Dendritic cell treated with granulocyte-macrophage colony-stimulating factor and Interleukin-4, amounts not matched to agents 40 ng/mL and 50 ng/mL, for 4 days (primary cell): ENCODE measurements at regions not wholly inside any gene's neighbourhood (a gene's known extent, or its start where the extent isn't known, plus 50 kb on each side); places are given as distances from the start of the nearest gene placed in this dataset.

Experiments
- H3K27ac Mint-ChIP-seq: one replicate; pipeline ENCODE4 v1.8.0; 2022; ENCODE audit warnings: mild to moderate bottlenecking, mixed read lengths
- H3K27me3 Mint-ChIP-seq: one replicate; pipeline ENCODE4 v1.8.0; 2022; ENCODE audit warnings: mild to moderate bottlenecking, mixed read lengths
- H3K36me3 Mint-ChIP-seq: one replicate; pipeline ENCODE4 v1.8.0; 2022; ENCODE audit warnings: low read depth, mixed read lengths
- H3K4me1 Mint-ChIP-seq: one replicate; pipeline ENCODE4 v1.8.0; 2022; ENCODE audit warnings: low read depth, mixed read lengths
- H3K4me3 Mint-ChIP-seq: one replicate; pipeline ENCODE4 v1.8.0; 2022; ENCODE audit warnings: mild to moderate bottlenecking, moderate library complexity, mixed read lengths
- H3K9me3 Mint-ChIP-seq: one replicate; pipeline ENCODE4 v1.8.0; 2022; ENCODE audit warnings: mixed read lengths
- intact Hi-C: fragments of 100-400 bp; cut with micrococcal nuclease; formaldehyde crosslinking; loops from one replicate; pipeline ENCODE4 v1.15.0; 2022

GRCh38 chr13:84455143-84455905, 573.0 kb upstream of the SLITRK1 start:
- H3K4me1 Mint-ChIP-seq: no peaks in the 10 kb centered on the region
- no peak overlapping the region for H3K27ac Mint-ChIP-seq

GRCh38 chr13:84447640-84447978, 565.3 kb upstream of the SLITRK1 start:
- no peak overlapping the region for H3K4me3 Mint-ChIP-seq
- H3K9me3 Mint-ChIP-seq: peaks cover 58% of the 10 kb centered on the region
- H3K4me1 Mint-ChIP-seq: no peaks in the 10 kb centered on the region
- intact Hi-C loops: no loop called here
- no peaks in the 10 kb centered on the region for H3K36me3 Mint-ChIP-seq
- H3K27me3 Mint-ChIP-seq: no peaks in the 10 kb centered on the region
- no peak overlapping the region for H3K27ac Mint-ChIP-seq

More at GRCh38 chr13:84455143-84455905, 573.0 kb upstream of the SLITRK1 start:
- peaks cover 46% of the 10 kb centered on the region for H3K9me3 Mint-ChIP-seq
- no peak overlapping the region for H3K4me3 Mint-ChIP-seq
- no peaks in the 10 kb centered on the region for H3K27me3 Mint-ChIP-seq
- no peaks in the 10 kb centered on the region for H3K36me3 Mint-ChIP-seq
- intact Hi-C loops: no loop called here

GRCh38 chr13:84446972-84447639, 564.8 kb upstream of the SLITRK1 start:
- Mint-ChIP-seq H3K36me3 (no peaks in the 10 kb centered on the region), H3K4me1 (no peaks in the 10 kb centered on the region), H3K9me3 (peaks cover 56% of the 10 kb centered on the region), H3K27me3 (no peaks in the 10 kb centered on the region), H3K27ac (no peak overlapping the region), H3K4me3 (no peak overlapping the region)
- intact Hi-C loops: no loop called here

GRCh38 chr13:84445776-84446175, 563.5 kb upstream of the SLITRK1 start:
- Mint-ChIP-seq H3K9me3 (peaks cover 54% of the 10 kb centered on the region), H3K36me3 (no peaks in the 10 kb centered on the region)

GRCh38 chr13:84443463-84443862, 561.2 kb upstream of the SLITRK1 start:
- H3K36me3 Mint-ChIP-seq: no peaks in the 10 kb centered on the region
- peaks cover 54% of the 10 kb centered on the region for H3K9me3 Mint-ChIP-seq
- H3K4me1 Mint-ChIP-seq: no peaks in the 10 kb centered on the region
- H3K27ac Mint-ChIP-seq: no peak overlapping the region
- intact Hi-C loops: no loop called here
- H3K4me3 Mint-ChIP-seq: no peak overlapping the region
- H3K27me3 Mint-ChIP-seq: no peaks in the 10 kb centered on the region

More at GRCh38 chr13:84445776-84446175, 563.5 kb upstream of the SLITRK1 start:
- no peak overlapping the region for H3K4me3 Mint-ChIP-seq
- intact Hi-C loops: no loop called here
- no peaks in the 10 kb centered on the region for H3K27me3 Mint-ChIP-seq
- no peaks in the 10 kb centered on the region for H3K4me1 Mint-ChIP-seq
- no peak overlapping the region for H3K27ac Mint-ChIP-seq

GRCh38 chr13:84439108-84439507, 556.8 kb upstream of the SLITRK1 start:
- intact Hi-C loops: no loop called here
- H3K27me3 Mint-ChIP-seq: no peaks in the 10 kb centered on the region
- H3K9me3 Mint-ChIP-seq: peaks cover 14% of the 10 kb centered on the region
- H3K4me3 Mint-ChIP-seq: no peak overlapping the region
- H3K27ac Mint-ChIP-seq: no peak overlapping the region
- H3K4me1 Mint-ChIP-seq: no peaks in the 10 kb centered on the region
- H3K36me3 Mint-ChIP-seq: no peaks in the 10 kb centered on the region

- no peaks in the 10 kb centered on the region for H3K9me3 Mint-ChIP-seq
- no peak overlapping the region for H3K27ac Mint-ChIP-seq
- no peaks in the 10 kb centered on the region for H3K36me3 Mint-ChIP-seq
- intact Hi-C loops: no loop called here
- H3K4me3 Mint-ChIP-seq: no peak overlapping the region
- no peaks in the 10 kb centered on the region for H3K4me1 Mint-ChIP-seq
- no peaks in the 10 kb centered on the region for H3K27me3 Mint-ChIP-seq
Observed at GRCh38 chr13:84433024-84433423, 550.8 kb upstream of the SLITRK1 start.

GRCh38 chr13:84431646-84432045, 549.4 kb upstream of the SLITRK1 start:
- H3K27ac Mint-ChIP-seq: no peak overlapping the region
- no peaks in the 10 kb centered on the region for H3K4me1 Mint-ChIP-seq
- H3K27me3 Mint-ChIP-seq: no peaks in the 10 kb centered on the region
- H3K9me3 Mint-ChIP-seq: peaks cover 8% of the 10 kb centered on the region
- H3K36me3 Mint-ChIP-seq: no peaks in the 10 kb centered on the region
- intact Hi-C loops: no loop called here
- no peak overlapping the region for H3K4me3 Mint-ChIP-seq

- H3K27me3 Mint-ChIP-seq: no peaks in the 10 kb centered on the region
- H3K4me3 Mint-ChIP-seq: no peak overlapping the region
Observed at GRCh38 chr13:84430446-84430845, 548.2 kb upstream of the SLITRK1 start.

GRCh38 chr13:84430015-84430414, 547.7 kb upstream of the SLITRK1 start:
- Mint-ChIP-seq H3K27ac (no peak overlapping the region), H3K9me3 (peaks cover 8% of the 10 kb centered on the region), H3K36me3 (no peaks in the 10 kb centered on the region), H3K4me1 (no peaks in the 10 kb centered on the region), H3K4me3 (no peak overlapping the region), H3K27me3 (no peaks in the 10 kb centered on the region)
- intact Hi-C loops: no loop called here

More at GRCh38 chr13:84430446-84430845, 548.2 kb upstream of the SLITRK1 start:
- peaks cover 8% of the 10 kb centered on the region for H3K9me3 Mint-ChIP-seq
- intact Hi-C loops: no loop called here
- H3K4me1 Mint-ChIP-seq: no peaks in the 10 kb centered on the region
- no peaks in the 10 kb centered on the region for H3K36me3 Mint-ChIP-seq
- no peak overlapping the region for H3K27ac Mint-ChIP-seq

- Mint-ChIP-seq H3K9me3 (peaks cover 76% of the 10 kb centered on the region), H3K27me3 (no peaks in the 10 kb centered on the region), H3K27ac (no peak overlapping the region), H3K4me3 (no peak overlapping the region), H3K4me1 (no peaks in the 10 kb centered on the region), H3K36me3 (no peaks in the 10 kb centered on the region)
- intact Hi-C loops: no loop called here
Observed at GRCh38 chr13:84418041-84418440, 535.8 kb upstream of the SLITRK1 start.

GRCh38 chr13:84417416-84417815, 535.1 kb upstream of the SLITRK1 start:
- H3K4me1 Mint-ChIP-seq: no peaks in the 10 kb centered on the region
- no peak overlapping the region for H3K27ac Mint-ChIP-seq
- no peaks in the 10 kb centered on the region for H3K27me3 Mint-ChIP-seq
- no peak overlapping the region for H3K4me3 Mint-ChIP-seq
- intact Hi-C loops: no loop called here
- no peaks in the 10 kb centered on the region for H3K36me3 Mint-ChIP-seq
- H3K9me3 Mint-ChIP-seq: peaks cover 74% of the 10 kb centered on the region

- H3K36me3 Mint-ChIP-seq: no peaks in the 10 kb centered on the region
- no peaks in the 10 kb centered on the region for H3K4me1 Mint-ChIP-seq
- intact Hi-C loops: no loop called here
- H3K27me3 Mint-ChIP-seq: no peaks in the 10 kb centered on the region
- peaks cover 37% of the 10 kb centered on the region for H3K9me3 Mint-ChIP-seq
- no peak overlapping the region for H3K27ac Mint-ChIP-seq
- H3K4me3 Mint-ChIP-seq: no peak overlapping the region
Observed at GRCh38 chr13:84413016-84413415, 530.7 kb upstream of the SLITRK1 start.

- Mint-ChIP-seq H3K36me3 (no peaks in the 10 kb centered on the region), H3K27ac (no peak overlapping the region), H3K27me3 (no peaks in the 10 kb centered on the region)
Observed at GRCh38 chr13:84405286-84405685, 523.0 kb upstream of the SLITRK1 start.

More at GRCh38 chr13:84405286-84405685, 523.0 kb upstream of the SLITRK1 start:
- no peaks in the 10 kb centered on the region for H3K4me1 Mint-ChIP-seq
- peaks cover 25% of the 10 kb centered on the region for H3K9me3 Mint-ChIP-seq
- intact Hi-C loops: no loop called here
- no peak overlapping the region for H3K4me3 Mint-ChIP-seq
